Smooth muscle cell (in vitro differentiated cells): ENCODE measurements at regions not wholly inside any gene's neighbourhood (a gene's known extent, or its start where the extent isn't known, plus 50 kb on each side); places are given as distances from the start of the nearest gene placed in this dataset.

Experiments
- DNase-seq: peaks from one replicate; lab custom pipeline; 2025; ENCODE audit not compliant: unreplicated experiment; lab: John Stamatoyannopoulos, UW
- H2AFZ ChIP-seq: fragments of 200-600 bp; sonication (generic); 2 replicates; pipeline ENCODE4 v1.6.0; 2016; ENCODE audit warnings: antibody characterized with exemption, low read depth, mild to moderate bottlenecking
- H3F3A ChIP-seq: fragments of 200-600 bp; sonication (generic); 2 replicates; pipeline ENCODE4 v1.6.0; 2017; ENCODE audit warnings: antibody characterized with exemption, low read depth
- H3K27ac ChIP-seq: fragments of 200-600 bp; sonication (generic); 2 replicates; pipeline ENCODE4 v1.5.1; 2016; ENCODE audit warnings: low read depth, mild to moderate bottlenecking
- H3K27me3 ChIP-seq: fragments of 200-600 bp; sonication (generic); 2 replicates; pipeline ENCODE4 v1.6.1; 2016; ENCODE audit warnings: low read depth, mild to moderate bottlenecking
- H3K36me3 ChIP-seq: fragments of 200-600 bp; sonication (generic); 2 replicates; pipeline ENCODE4 v1.5.1; 2016; ENCODE audit warnings: low read depth
- H3K4me1 ChIP-seq: fragments of 200-600 bp; sonication (generic); 2 replicates; pipeline ENCODE4 v1.5.1; 2016; ENCODE audit warnings: low read depth
- H3K4me2 ChIP-seq: fragments of 200-600 bp; sonication (generic); 2 replicates; pipeline ENCODE4 v1.6.0; 2016; ENCODE audit warnings: mild to moderate bottlenecking
- H3K4me3 ChIP-seq: fragments of 200-600 bp; sonication (generic); 2 replicates; pipeline ENCODE4 v1.5.1; 2016; ENCODE audit warnings: mild to moderate bottlenecking
- H3K79me2 ChIP-seq: fragments of 200-600 bp; sonication (generic); 2 replicates; pipeline ENCODE4 v1.6.0; 2016; ENCODE audit warnings: low read depth, mild to moderate bottlenecking
- H3K9ac ChIP-seq: fragments of 200-600 bp; sonication (generic); 2 replicates; pipeline ENCODE4 v1.6.0; 2016; ENCODE audit warnings: low read depth
- H3K9me3 ChIP-seq: fragments of 200-600 bp; sonication (generic); replicated peaks from 2 replicates; pipeline ENCODE4 v1.5.1; 2016; ENCODE audit warnings: low read depth
- H4K20me1 ChIP-seq: fragments of 200-600 bp; sonication (generic); 2 replicates; pipeline ENCODE4 v1.6.0; 2016; ENCODE audit warnings: low read depth
- CTCF ChIP-seq: fragments of 200-600 bp; sonication (generic); IDR thresholded peaks from 2 replicates; pipeline ENCODE4 v1.5.1; 2017; ENCODE audit warnings: borderline replicate concordance, mild to moderate bottlenecking, antibody characterized with exemption; ENCODE audit not compliant: insufficient read depth, poor library complexity, severe bottlenecking
- WGBS: methylation state at CpG from one replicate; pipeline ENCODE4 v1.1.7; 2016; ENCODE audit warnings: low lambda C conversion rate; 5-methylcytosine and 5-hydroxymethylcytosine counted together

DNA sequence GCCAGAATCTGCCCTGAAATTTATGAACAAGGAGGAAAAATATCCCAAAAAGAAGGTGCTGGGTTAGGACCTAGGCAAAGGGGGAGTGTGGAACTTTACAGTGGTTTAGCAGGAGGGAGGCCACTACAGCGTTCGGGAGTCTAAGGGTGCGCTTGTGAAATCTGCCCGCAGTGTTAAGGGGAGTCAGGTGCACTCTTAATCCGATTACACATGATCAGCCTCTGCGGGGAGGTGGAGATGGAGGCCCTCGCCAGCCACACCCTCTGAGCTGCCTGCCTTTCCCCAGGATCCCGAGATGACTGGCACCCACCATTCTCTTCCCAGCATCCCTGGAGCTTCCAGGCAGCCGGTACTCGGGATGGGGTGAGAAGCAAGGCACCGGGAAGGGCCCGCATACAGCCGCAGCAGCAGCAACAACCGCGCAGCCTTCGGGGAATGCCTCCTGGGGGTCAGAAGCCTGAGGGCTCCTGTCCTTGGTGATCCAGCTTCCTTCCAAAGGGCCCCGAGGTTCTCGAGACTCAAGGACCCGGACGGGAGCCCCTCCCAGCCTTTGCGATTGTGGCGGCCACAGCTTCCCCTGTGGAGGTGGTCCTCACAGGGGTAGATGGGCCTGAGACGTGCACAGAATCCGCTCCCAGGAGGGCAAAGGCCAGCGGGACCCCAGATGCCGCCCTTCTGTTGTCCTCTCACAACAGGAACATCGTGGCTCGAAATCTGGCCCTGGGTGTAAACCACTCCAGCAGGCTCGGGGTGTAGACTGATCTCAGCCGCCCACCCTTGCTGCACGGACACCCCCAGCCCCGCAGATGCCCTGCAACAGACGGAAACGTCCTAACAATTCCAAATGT lies 57.3 kb upstream of the CST7 start:
- H4K20me1 ChIP-seq: no peaks in the 10 kb centered on the region
- TF ChIP-seq CTCF: no peak
- no peak overlapping the region for H3K4me2 ChIP-seq
- H3K4me1 ChIP-seq: no peaks in the 10 kb centered on the region
- H3K4me3 ChIP-seq: no peak overlapping the region
- H3K9me3 ChIP-seq: no peaks in the 10 kb centered on the region
- H3K9ac ChIP-seq: no peak overlapping the region
- no peaks in the 10 kb centered on the region for H3F3A ChIP-seq
- no peak overlapping the region for H2AFZ ChIP-seq
- no peaks in the 10 kb centered on the region for H3K79me2 ChIP-seq
- no peak overlapping the region for H3K27ac ChIP-seq
- 94% methylated on average over 32 of the region's 34 CpGs for WGBS
- no peaks in the 10 kb centered on the region for H3K36me3 ChIP-seq
- no peak for DNase-seq
- no peaks in the 10 kb centered on the region for H3K27me3 ChIP-seq

DNA sequence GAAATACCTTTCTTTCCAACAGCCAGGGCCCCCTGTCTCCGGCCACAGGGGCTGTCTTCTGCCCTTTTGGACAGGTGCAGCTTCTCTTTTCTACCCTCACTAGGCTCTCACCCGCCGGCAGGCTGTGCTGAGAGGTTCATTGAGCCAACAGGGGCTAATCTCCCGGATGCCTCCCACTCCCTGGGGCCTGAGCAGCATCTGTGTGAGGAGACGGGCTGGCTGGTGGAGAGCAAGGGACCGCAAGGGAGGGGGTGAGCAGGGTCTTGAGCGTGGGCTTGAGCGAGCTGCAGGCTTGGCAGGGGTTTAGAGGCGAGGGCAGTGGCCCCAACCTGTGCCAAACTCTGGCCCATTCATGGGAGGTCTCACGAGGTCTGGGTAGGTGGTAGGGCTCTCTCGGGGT lies 56.5 kb upstream of the CST7 start:
- Histone ChIP-seq H3F3A (no peaks in the 10 kb centered on the region), H3K4me3 (no peak overlapping the region), H3K4me2 (no peak overlapping the region), H4K20me1 (no peaks in the 10 kb centered on the region), H3K27ac (no peak overlapping the region), H3K79me2 (no peaks in the 10 kb centered on the region), H3K27me3 (no peaks in the 10 kb centered on the region), H3K9me3 (no peaks in the 10 kb centered on the region), H2AFZ (no peak overlapping the region), H3K36me3 (no peaks in the 10 kb centered on the region), H3K9ac (no peak overlapping the region), H3K4me1 (no peaks in the 10 kb centered on the region)
- DNase-seq: no peak
- TF ChIP-seq CTCF: no peak
- WGBS: 85% methylated on average over 11 of the region's 11 CpGs

- TF ChIP-seq CTCF: no peak
- Histone ChIP-seq H3K4me2 (no peak overlapping the region), H3K27ac (no peak overlapping the region), H3K4me3 (no peak overlapping the region), H3K9me3 (no peaks in the 10 kb centered on the region), H3K9ac (no peak overlapping the region), H4K20me1 (no peaks in the 10 kb centered on the region), H3K4me1 (no peaks in the 10 kb centered on the region), H3F3A (no peaks in the 10 kb centered on the region), H2AFZ (no peak overlapping the region), H3K27me3 (no peaks in the 10 kb centered on the region), H3K36me3 (no peaks in the 10 kb centered on the region), H3K79me2 (no peaks in the 10 kb centered on the region)
- DNase-seq: no peak
- WGBS: 89% methylated on average over 10 of the region's 10 CpGs
Measured at GRCh38 chr20:24892931-24893330, 56.1 kb upstream of the CST7 start.

- H3K4me2 ChIP-seq: no peak overlapping the region
- H3K36me3 ChIP-seq: no peaks in the 10 kb centered on the region
- no peaks in the 10 kb centered on the region for H3F3A ChIP-seq
- no peak overlapping the region for H3K9ac ChIP-seq
- H3K4me3 ChIP-seq: no peak overlapping the region
- DNase-seq: no peak
- H3K9me3 ChIP-seq: no peaks in the 10 kb centered on the region
- TF ChIP-seq CTCF: no peak
- no peaks in the 10 kb centered on the region for H3K79me2 ChIP-seq
- H2AFZ ChIP-seq: no peak overlapping the region
- no peaks in the 10 kb centered on the region for H4K20me1 ChIP-seq
- WGBS: 78% methylated on average over 4 of the region's 4 CpGs
- no peaks in the 10 kb centered on the region for H3K4me1 ChIP-seq
- no peak overlapping the region for H3K27ac ChIP-seq
- H3K27me3 ChIP-seq: no peaks in the 10 kb centered on the region
Measured at GRCh38 chr20:24894488-24894887, 54.6 kb upstream of the CST7 start.
